ENCODE measurements at regions not wholly inside any gene's neighbourhood (a gene's known extent, or its start where the extent isn't known, plus 50 kb on each side); places are given as distances from the start of the nearest gene placed in this dataset.

DNA sequence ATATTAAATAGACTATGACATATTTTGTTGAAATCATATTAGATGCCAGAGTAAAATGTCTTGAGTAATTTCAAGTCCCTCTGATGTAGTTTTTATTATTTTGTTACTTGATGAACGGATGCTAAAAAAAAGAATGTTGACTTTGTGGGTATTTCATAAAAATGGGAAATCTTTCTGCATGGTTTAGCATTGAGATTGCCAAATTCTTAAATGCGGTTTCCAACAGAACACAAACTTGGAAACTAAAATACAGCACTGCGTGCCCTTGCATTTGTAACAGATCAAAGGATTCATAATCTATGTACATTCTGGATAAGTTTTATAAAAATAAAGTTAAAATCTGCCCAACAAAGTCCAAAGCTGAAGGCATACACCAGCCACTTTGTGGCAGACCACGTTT lies 425.5 kb upstream of the DAB2 start:
- TF ChIP-seq, protein P1, sequence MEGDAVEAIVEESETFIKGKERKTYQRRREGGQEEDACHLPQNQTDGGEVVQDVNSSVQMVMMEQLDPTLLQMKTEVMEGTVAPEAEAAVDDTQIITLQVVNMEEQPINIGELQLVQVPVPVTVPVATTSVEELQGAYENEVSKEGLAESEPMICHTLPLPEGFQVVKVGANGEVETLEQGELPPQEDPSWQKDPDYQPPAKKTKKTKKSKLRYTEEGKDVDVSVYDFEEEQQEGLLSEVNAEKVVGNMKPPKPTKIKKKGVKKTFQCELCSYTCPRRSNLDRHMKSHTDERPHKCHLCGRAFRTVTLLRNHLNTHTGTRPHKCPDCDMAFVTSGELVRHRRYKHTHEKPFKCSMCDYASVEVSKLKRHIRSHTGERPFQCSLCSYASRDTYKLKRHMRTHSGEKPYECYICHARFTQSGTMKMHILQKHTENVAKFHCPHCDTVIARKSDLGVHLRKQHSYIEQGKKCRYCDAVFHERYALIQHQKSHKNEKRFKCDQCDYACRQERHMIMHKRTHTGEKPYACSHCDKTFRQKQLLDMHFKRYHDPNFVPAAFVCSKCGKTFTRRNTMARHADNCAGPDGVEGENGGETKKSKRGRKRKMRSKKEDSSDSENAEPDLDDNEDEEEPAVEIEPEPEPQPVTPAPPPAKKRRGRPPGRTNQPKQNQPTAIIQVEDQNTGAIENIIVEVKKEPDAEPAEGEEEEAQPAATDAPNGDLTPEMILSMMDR (IDR thresholded peaks at IDR 0.05; ENCODE audit: insufficient read depth, missing control alignments): no peak
- peak; percentile 6 for FAIRE-seq

GRCh38 chr5:39846144-39846543 lies 421.4 kb upstream of the DAB2 start:
- DNase-seq (ENCODE audit: insufficient read length, low spot score) (no peak), FAIRE-seq (no peak)
- TF ChIP-seq, protein P1 (IDR thresholded peaks at IDR 0.05; ENCODE audit: insufficient read depth, missing control alignments): no peak

More for the DNA sequence above, 425.5 kb upstream of the DAB2 start:
- DNase-seq (ENCODE audit: insufficient read length, low spot score): no peak

GRCh38 chr5:39843767-39844166 lies 419.0 kb upstream of the DAB2 start:
- FAIRE-seq (no peak), DNase-seq (ENCODE audit: insufficient read length, low spot score) (no peak)
- TF ChIP-seq, protein P1 (IDR thresholded peaks at IDR 0.05; ENCODE audit: insufficient read depth, missing control alignments): no peak

GRCh38 chr5:39835371-39835770 lies 410.6 kb upstream of the DAB2 start:
- DNase-seq (ENCODE audit: insufficient read length, low spot score) (no peak), FAIRE-seq (no peak)
- TF ChIP-seq, protein P1 (IDR thresholded peaks at IDR 0.05; ENCODE audit: insufficient read depth, missing control alignments): no peak

GRCh38 chr5:39829441-39829840 lies 404.7 kb upstream of the DAB2 start:
- FAIRE-seq: no peak
- DNase-seq (ENCODE audit: insufficient read length, low spot score): no peak
- TF ChIP-seq, protein P1 (IDR thresholded peaks at IDR 0.05; ENCODE audit: insufficient read depth, missing control alignments): no peak

DNA sequence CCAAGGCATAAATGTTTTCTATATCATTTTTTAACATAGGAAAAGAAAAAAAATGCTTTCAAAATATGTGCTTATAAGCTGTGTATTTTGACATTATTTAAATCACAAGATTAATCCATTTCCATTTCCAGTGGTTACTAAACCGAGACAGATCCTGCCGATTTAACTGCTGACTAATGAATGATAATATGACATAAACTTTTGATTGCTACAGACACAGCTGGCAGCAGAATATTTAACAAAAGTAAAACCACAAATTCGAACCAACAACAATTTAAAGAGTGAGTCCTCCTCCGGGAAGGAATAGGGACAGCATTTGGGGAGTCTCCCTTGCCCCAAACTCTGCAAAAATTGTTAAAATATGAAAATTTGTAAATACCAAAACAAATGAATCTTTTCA lies 401.3 kb upstream of the DAB2 start:
- TF ChIP-seq, protein P1 (IDR thresholded peaks at IDR 0.05; ENCODE audit: insufficient read depth, missing control alignments): no peak
- FAIRE-seq: no peak
- DNase-seq (ENCODE audit: insufficient read length, low spot score): no peak

- no peak for DNase-seq (ENCODE audit: insufficient read length, low spot score)
- peak; percentile 90 for FAIRE-seq
- TF ChIP-seq, protein P1 (IDR thresholded peaks at IDR 0.05; ENCODE audit: insufficient read depth, missing control alignments): no peak
Observed at GRCh38 chr5:39825301-39825700, 400.5 kb upstream of the DAB2 start.
